ENCODE measurements at regions not wholly inside any gene's neighbourhood (a gene's known extent, or its start where the extent isn't known, plus 50 kb on each side); places are given as distances from the start of the nearest gene placed in this dataset.

- Mint-ChIP-seq H3K9me3 (ENCODE audit: low read depth) (no peaks in the 10 kb centered on the region), H3K4me1 (ENCODE audit: low read depth) (no peaks in the 10 kb centered on the region), H3K4me3 (ENCODE audit: low read depth) (no peak overlapping the region), H3K27me3 (peaks cover 25% of the 10 kb centered on the region), H3K27ac (no peak overlapping the region), H3K36me3 (ENCODE audit: insufficient read depth) (no peaks in the 10 kb centered on the region)
- TF ChIP-seq CTCF (IDR thresholded peaks at IDR 0.05; ENCODE audit: unreplicated experiment), result no peak
- DNase-seq (ENCODE audit: low spot score, unreplicated experiment), result no peak
These were observed 113.9 kb downstream of the THNSL2 start for GRCh38 chr2:88283886-88284592.

GRCh38 chr2:88281302-88282217 lies 111.4 kb downstream of the THNSL2 start:
- Mint-ChIP-seq H3K27me3 (peaks cover 28% of the 10 kb centered on the region), H3K27ac (no peak overlapping the region), H3K36me3 (ENCODE audit: insufficient read depth) (no peaks in the 10 kb centered on the region), H3K4me3 (ENCODE audit: low read depth) (no peak overlapping the region), H3K4me1 (ENCODE audit: low read depth) (no peaks in the 10 kb centered on the region), H3K9me3 (ENCODE audit: low read depth) (peaks cover 3% of the 10 kb centered on the region)
- TF ChIP-seq CTCF (IDR thresholded peaks at IDR 0.05; ENCODE audit: unreplicated experiment), result no peak
- no peak for DNase-seq (ENCODE audit: low spot score, unreplicated experiment)

GRCh38 chr2:88269836-88270235 lies 99.7 kb downstream of the THNSL2 start:
- Mint-ChIP-seq H3K4me1 (ENCODE audit: low read depth) (peaks cover 4% of the 10 kb centered on the region), H3K27ac (no peak overlapping the region), H3K9me3 (ENCODE audit: low read depth) (no peaks in the 10 kb centered on the region), H3K36me3 (ENCODE audit: insufficient read depth) (no peaks in the 10 kb centered on the region), H3K27me3 (peaks cover 15% of the 10 kb centered on the region), H3K4me3 (ENCODE audit: low read depth) (no peak overlapping the region)
- no peak for DNase-seq (ENCODE audit: low spot score, unreplicated experiment)
- no peak for TF ChIP-seq CTCF (IDR thresholded peaks at IDR 0.05; ENCODE audit: unreplicated experiment)

- no peak for DNase-seq (ENCODE audit: low spot score, unreplicated experiment)
- H3K4me3 Mint-ChIP-seq (ENCODE audit: low read depth), result no peak overlapping the region
- H3K4me1 Mint-ChIP-seq (ENCODE audit: low read depth), result peaks cover 34% of the 10 kb centered on the region
- TF ChIP-seq CTCF (IDR thresholded peaks at IDR 0.05; ENCODE audit: unreplicated experiment), result no peak
- no peak overlapping the region for H3K27ac Mint-ChIP-seq
- peaks cover 1% of the 10 kb centered on the region for H3K36me3 Mint-ChIP-seq (ENCODE audit: insufficient read depth)
- H3K27me3 Mint-ChIP-seq, result no peaks in the 10 kb centered on the region
- H3K9me3 Mint-ChIP-seq (ENCODE audit: low read depth), result peaks cover 3% of the 10 kb centered on the region
These were observed 95.5 kb downstream of the THNSL2 start for GRCh38 chr2:88265352-88266303.

GRCh38 chr2:88263861-88264260 lies 93.7 kb downstream of the THNSL2 start:
- DNase-seq (ENCODE audit: low spot score, unreplicated experiment), result no peak
- TF ChIP-seq CTCF (IDR thresholded peaks at IDR 0.05; ENCODE audit: unreplicated experiment), result no peak
- peaks cover 1% of the 10 kb centered on the region for H3K36me3 Mint-ChIP-seq (ENCODE audit: insufficient read depth)
- H3K4me3 Mint-ChIP-seq (ENCODE audit: low read depth), result peak overlapping the region; percentile 22
- peaks cover 2% of the 10 kb centered on the region for H3K27me3 Mint-ChIP-seq
- H3K4me1 Mint-ChIP-seq (ENCODE audit: low read depth), result peaks cover 34% of the 10 kb centered on the region
- peaks cover 3% of the 10 kb centered on the region for H3K9me3 Mint-ChIP-seq (ENCODE audit: low read depth)
- peak overlapping the region; percentile 7 for H3K27ac Mint-ChIP-seq
